IMR-90 (cell line): ENCODE measurements at regions not wholly inside any gene's neighbourhood (a gene's known extent, or its start where the extent isn't known, plus 50 kb on each side); places are given as distances from the start of the nearest gene placed in this dataset.

Experiments used
- ATAC-seq: fragments of 200-7000 bp; cut with Tn5 transposase; 2 replicates; pipeline ENCODE4 v1.9.1; 2020; ENCODE audit warnings: low read depth, mild to moderate bottlenecking, moderate library complexity
- BruUV-seq: library from RNA; stranded (reverse); fragments of 400-500 nt; replicated peaks from 2 replicates; lab custom pipeline; 2021; lab: Mats Ljungman, UMichigan
- CTCF ChIA-PET: fragments of 300-600 bp; formaldehyde crosslinking; extraction: SDS; loops from one replicate; lab custom pipeline; 2021; ENCODE audit warnings: antibody characterized with exemption; lab: Yijun Ruan, JAX
- POLR2A ChIA-PET: fragments of 300-600 bp; sonication (Branson Sonifier 250); formaldehyde crosslinking; loops from one replicate; lab custom pipeline; 2022; ENCODE audit warnings: antibody characterized with exemption; ENCODE audit not compliant: unreplicated experiment; lab: Charles Lee
- DNase-seq: peaks from one replicate; pipeline ENCODE4 v3.0.0; 2013
- H2AFZ ChIP-seq: replicated peaks from 2 replicates; pipeline ENCODE3; 2013; ENCODE audit warnings: low read length, mild to moderate bottlenecking; ENCODE audit not compliant: poor library complexity
- H2AK5ac ChIP-seq: 2 replicates; pipeline ENCODE4 v1.6.1; 2013; ENCODE audit warnings: low read depth, low read length, inconsistent platforms
- H2AK9ac ChIP-seq: replicated peaks from 2 replicates; pipeline ENCODE3; 2013; ENCODE audit warnings: mild to moderate bottlenecking, low read depth, low read length, moderate library complexity; ENCODE audit not compliant: poor library complexity
- H2BK120ac ChIP-seq: 2 replicates; pipeline ENCODE4 v1.6.1; 2013; ENCODE audit warnings: low read depth, low read length, inconsistent platforms
- H2BK15ac ChIP-seq: 3 replicates; pipeline ENCODE4 v1.6.1; 2013; ENCODE audit warnings: low read depth, low read length, inconsistent platforms
- H2BK20ac ChIP-seq: 2 replicates; pipeline ENCODE4 v1.6.1; 2013; ENCODE audit warnings: low read depth, mild to moderate bottlenecking, inconsistent platforms, low read length, moderate library complexity
- H2BK5ac ChIP-seq: 2 replicates; pipeline ENCODE4 v1.6.1; 2013; ENCODE audit warnings: mild to moderate bottlenecking, low read depth, low read length, inconsistent platforms; ENCODE audit not compliant: poor library complexity, severe bottlenecking
- H3K14ac ChIP-seq: replicated peaks from 2 replicates; pipeline ENCODE4 v1.6.1; 2013; ENCODE audit warnings: low read depth, low read length, inconsistent platforms
- H3K18ac ChIP-seq: 2 replicates; pipeline ENCODE4 v1.6.1; 2013; ENCODE audit warnings: low read depth, low read length, control low read depth
- H3K23ac ChIP-seq: 2 replicates; pipeline ENCODE4 v1.6.1; 2013; ENCODE audit warnings: low read depth, low read length, inconsistent platforms
- H3K27ac ChIP-seq: 2 replicates; pipeline ENCODE4 v1.5.1; 2013; ENCODE audit warnings: mild to moderate bottlenecking, control low read depth, low read length; ENCODE audit not compliant: insufficient read depth
- H3K27me3 ChIP-seq: 2 replicates; pipeline ENCODE4 v1.6.1; 2013; ENCODE audit warnings: low read length; ENCODE audit not compliant: control insufficient read depth, insufficient read depth
- H3K36me3 ChIP-seq: 2 replicates; pipeline ENCODE4 v1.6.1; 2013; ENCODE audit warnings: low read length, mixed read lengths; ENCODE audit not compliant: control insufficient read depth, insufficient read depth
- H3K4ac ChIP-seq: 2 replicates; pipeline ENCODE4 v1.6.1; 2013; ENCODE audit warnings: low read depth, low read length, inconsistent platforms
- H3K4me1 ChIP-seq: 2 replicates; pipeline ENCODE4 v1.6.1; 2013; ENCODE audit warnings: low read length, mixed read lengths; ENCODE audit not compliant: control insufficient read depth, insufficient read depth
- H3K4me2 ChIP-seq: 2 replicates; pipeline ENCODE4 v1.6.1; 2013; ENCODE audit warnings: low read depth, mild to moderate bottlenecking, control low read depth, low read length, moderate library complexity
- H3K4me3 ChIP-seq: 2 replicates; pipeline ENCODE4 v1.5.1; 2013; ENCODE audit warnings: low read depth, mild to moderate bottlenecking, control low read depth, low read length, moderate library complexity; ENCODE audit not compliant: insufficient read depth
- H3K56ac ChIP-seq: 2 replicates; pipeline ENCODE4 v1.6.1; 2013; ENCODE audit warnings: low read length, inconsistent platforms; ENCODE audit not compliant: insufficient read depth; ENCODE audit errors: extremely low read depth
- H3K79me1 ChIP-seq, 2 experiments: 2 replicates each; pipeline ENCODE4 v1.6.1; 2013; ENCODE audit warnings: low read length in 2 of 2, inconsistent platforms in 1 of 2, low read depth in 1 of 2
- H3K9ac ChIP-seq: 2 replicates; pipeline ENCODE4 v1.6.1; 2013; ENCODE audit warnings: low read depth, low read length, control low read depth
- H3K9me1 ChIP-seq: 2 replicates; pipeline ENCODE4 v1.6.1; 2013; ENCODE audit warnings: low read length, inconsistent platforms; ENCODE audit not compliant: insufficient read depth
- H3K9me3 ChIP-seq: 2 replicates; pipeline ENCODE4 v1.6.1; 2013; ENCODE audit warnings: low read length; ENCODE audit not compliant: control insufficient read depth, insufficient read depth
- H4K20me1 ChIP-seq: 2 replicates; pipeline ENCODE4 v1.6.1; 2013; ENCODE audit warnings: low read length, inconsistent platforms; ENCODE audit not compliant: insufficient read depth
- H4K5ac ChIP-seq: 2 replicates; pipeline ENCODE4 v1.6.1; 2013; ENCODE audit warnings: mild to moderate bottlenecking, low read depth, low read length, control low read depth
- H4K8ac ChIP-seq, 2 experiments: 2 replicates each; pipeline ENCODE4 v1.6.1; 2013; ENCODE audit warnings: low read depth in 2 of 2, low read length in 2 of 2, control low read depth in 1 of 2, inconsistent platforms in 1 of 2
- H4K91ac ChIP-seq: 2 replicates; pipeline ENCODE4 v1.6.1; 2013; ENCODE audit warnings: low read depth, low read length, inconsistent platforms; ENCODE audit not compliant: insufficient read depth
- CEBPB ChIP-seq: IDR thresholded peaks from 2 replicates; pipeline ENCODE4 v1.6.1; 2012; ENCODE audit warnings: low read depth, low read length, improper control_type of control experiment
- CHD1 ChIP-seq: IDR thresholded peaks from 2 replicates; pipeline ENCODE4 v1.6.1; 2012; ENCODE audit warnings: low read depth, low read length, improper control_type of control experiment
- FOS ChIP-seq: fragments of 150-350 bp; IDR thresholded peaks from 2 replicates; pipeline ENCODE4 v1.6.1; 2016; ENCODE audit warnings: low read depth, low read length
- MAFK ChIP-seq: IDR thresholded peaks from 2 replicates; pipeline ENCODE4 v1.6.1; 2012; ENCODE audit warnings: low read depth, low read length, improper control_type of control experiment
- MAZ ChIP-seq: IDR thresholded peaks from 2 replicates; pipeline ENCODE4 v1.6.1; 2012; ENCODE audit warnings: low read depth, mild to moderate bottlenecking, low read length, improper control_type of control experiment, moderate library complexity, borderline replicate concordance
- NFE2L2 ChIP-seq: fragments of 150-350 bp; IDR thresholded peaks from 2 replicates; pipeline ENCODE4 v1.6.1; 2016; ENCODE audit warnings: low read depth, mild to moderate bottlenecking, low read length
- RAD21 ChIP-seq: IDR thresholded peaks from 2 replicates; pipeline ENCODE4 v1.6.1; 2012; ENCODE audit warnings: low read length, improper control_type of control experiment
- RCOR1 ChIP-seq: IDR thresholded peaks from 2 replicates; pipeline ENCODE4 v1.6.1; 2012; ENCODE audit warnings: mild to moderate bottlenecking, low read length, improper control_type of control experiment; ENCODE audit not compliant: insufficient replicate concordance
- RFX5 ChIP-seq: IDR thresholded peaks from 2 replicates; pipeline ENCODE4 v1.8.0; 2012; ENCODE audit warnings: low read depth, mild to moderate bottlenecking, low read length, moderate library complexity
- SMC3 ChIP-seq: fragments of 150-350 bp; IDR thresholded peaks from 2 replicates; pipeline ENCODE4 v1.6.1; 2016; ENCODE audit warnings: low read depth, mild to moderate bottlenecking, antibody characterized with exemption, low read length, moderate library complexity
- WGBS, 2 experiments: methylation state at CpG; one replicate each; pipeline versions ENCODE4 v1.1.5 to v1.1.7; 2013; ENCODE audit warnings: missing lambda C conversion rate in 2 of 2; ENCODE audit not compliant: insufficient read length in 1 of 2; ENCODE audit errors: extremely low coverage in 2 of 2; 5-methylcytosine and 5-hydroxymethylcytosine counted together
- dilution Hi-C: fragments of 300-500 bp; cut with HindIII; formaldehyde crosslinking; loops from one replicate; pipeline ENCODE4 v1.14.3; 2018; ENCODE audit warnings: low sequenced_read_pairs; ENCODE audit not compliant: unreplicated experiment
- in situ Hi-C: fragments of 300-500 bp; cut with MboI; formaldehyde crosslinking; loops from 3 replicates; pipeline ENCODE4 v1.14.3; 2019; ENCODE audit warnings: low sequenced_read_pairs, inconsistent platforms, mixed read lengths
- intact Hi-C: fragments of 100-400 bp; cut with micrococcal nuclease; formaldehyde crosslinking; loops from 2 replicates; pipeline ENCODE4 v1.10.0; 2022
- TF ChIP-seq, protein P1 (sequence below): fragments of 150-350 bp; IDR thresholded peaks from 2 replicates; pipeline ENCODE4 v1.6.1; 2017; ENCODE audit warnings: mild to moderate bottlenecking, antibody characterized with exemption, low read length, low read depth
- TF ChIP-seq, protein P2 (sequence below): fragments of 150-350 bp; IDR thresholded peaks from 2 replicates; pipeline ENCODE4 v1.6.1; 2016; ENCODE audit warnings: low read depth, mild to moderate bottlenecking, low read length, moderate library complexity, borderline replicate concordance
- TF ChIP-seq, protein P3 (sequence below): conservative IDR thresholded peaks from 2 replicates; pipeline ENCODE4 v1.5.1; 2012; ENCODE audit warnings: mild to moderate bottlenecking, low read depth, low read length, improper control_type of control experiment

DNA sequence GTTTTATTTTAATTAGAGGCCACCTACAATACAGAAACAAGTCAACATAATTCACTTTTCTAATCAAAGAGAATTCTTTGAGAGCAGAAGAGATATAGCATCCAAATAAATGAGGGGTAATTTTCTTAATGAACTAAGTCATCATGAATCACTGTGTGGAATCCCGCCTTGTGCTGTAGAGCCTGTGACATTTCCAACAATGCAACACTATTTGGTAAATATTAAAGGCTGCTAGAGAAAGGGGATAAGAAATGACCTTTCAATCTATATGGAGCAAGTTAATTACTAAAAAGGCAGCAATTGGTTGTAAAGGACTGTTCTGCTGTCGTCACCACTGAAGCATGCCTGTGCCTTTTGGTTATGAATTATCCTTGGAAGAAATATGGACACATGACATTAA is 345.7 kb upstream of the MAF start:
- Histone ChIP-seq H3K27ac (no peak overlapping the region), H2BK5ac (no peak overlapping the region), H4K8ac (no peak overlapping the region), H3K79me1 (no peaks in the 10 kb centered on the region), H3K4me2 (no peak overlapping the region), H2BK15ac (no peak overlapping the region), H3K4me3 (no peak overlapping the region), H2BK120ac (no peak overlapping the region), H2AK5ac (no peak overlapping the region), H3K18ac (no peak overlapping the region), H3K9ac (no peak overlapping the region), H3K23ac (no peak overlapping the region), H3K4ac (no peak overlapping the region), H2AFZ (no peak overlapping the region), H3K27me3 (no peaks in the 10 kb centered on the region), H2AK9ac (no peak overlapping the region), H4K20me1 (no peaks in the 10 kb centered on the region), H3K9me3 (no peaks in the 10 kb centered on the region), H3K4me1 (no peaks in the 10 kb centered on the region), H3K36me3 (no peaks in the 10 kb centered on the region), H3K56ac (no peak overlapping the region), H2BK20ac (no peak overlapping the region), H3K9me1 (no peaks in the 10 kb centered on the region), H3K14ac (no peak overlapping the region), H4K5ac (no peak overlapping the region), H4K91ac (no peak overlapping the region)
- BruUV-seq = no TSS peak
- dilution Hi-C loops (no loop called here), in situ Hi-C loops (no loop called here), intact Hi-C loops (no loop called here)
- DNase-seq = no peak
- TF ChIP-seq MAZ (no peak), RCOR1 (no peak), CEBPB (no peak), RAD21 (no peak), CHD1 (no peak), FOS (no peak), RFX5 (no peak), SMC3 (no peak), MAFK (no peak), NFE2L2 (no peak)
- TF ChIP-seq, protein P1, sequence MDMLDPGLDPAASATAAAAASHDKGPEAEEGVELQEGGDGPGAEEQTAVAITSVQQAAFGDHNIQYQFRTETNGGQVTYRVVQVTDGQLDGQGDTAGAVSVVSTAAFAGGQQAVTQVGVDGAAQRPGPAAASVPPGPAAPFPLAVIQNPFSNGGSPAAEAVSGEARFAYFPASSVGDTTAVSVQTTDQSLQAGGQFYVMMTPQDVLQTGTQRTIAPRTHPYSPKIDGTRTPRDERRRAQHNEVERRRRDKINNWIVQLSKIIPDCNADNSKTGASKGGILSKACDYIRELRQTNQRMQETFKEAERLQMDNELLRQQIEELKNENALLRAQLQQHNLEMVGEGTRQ = no peak
- TF ChIP-seq, protein P2, sequence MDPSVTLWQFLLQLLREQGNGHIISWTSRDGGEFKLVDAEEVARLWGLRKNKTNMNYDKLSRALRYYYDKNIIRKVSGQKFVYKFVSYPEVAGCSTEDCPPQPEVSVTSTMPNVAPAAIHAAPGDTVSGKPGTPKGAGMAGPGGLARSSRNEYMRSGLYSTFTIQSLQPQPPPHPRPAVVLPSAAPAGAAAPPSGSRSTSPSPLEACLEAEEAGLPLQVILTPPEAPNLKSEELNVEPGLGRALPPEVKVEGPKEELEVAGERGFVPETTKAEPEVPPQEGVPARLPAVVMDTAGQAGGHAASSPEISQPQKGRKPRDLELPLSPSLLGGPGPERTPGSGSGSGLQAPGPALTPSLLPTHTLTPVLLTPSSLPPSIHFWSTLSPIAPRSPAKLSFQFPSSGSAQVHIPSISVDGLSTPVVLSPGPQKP = no peak
- TF ChIP-seq, protein P3, sequence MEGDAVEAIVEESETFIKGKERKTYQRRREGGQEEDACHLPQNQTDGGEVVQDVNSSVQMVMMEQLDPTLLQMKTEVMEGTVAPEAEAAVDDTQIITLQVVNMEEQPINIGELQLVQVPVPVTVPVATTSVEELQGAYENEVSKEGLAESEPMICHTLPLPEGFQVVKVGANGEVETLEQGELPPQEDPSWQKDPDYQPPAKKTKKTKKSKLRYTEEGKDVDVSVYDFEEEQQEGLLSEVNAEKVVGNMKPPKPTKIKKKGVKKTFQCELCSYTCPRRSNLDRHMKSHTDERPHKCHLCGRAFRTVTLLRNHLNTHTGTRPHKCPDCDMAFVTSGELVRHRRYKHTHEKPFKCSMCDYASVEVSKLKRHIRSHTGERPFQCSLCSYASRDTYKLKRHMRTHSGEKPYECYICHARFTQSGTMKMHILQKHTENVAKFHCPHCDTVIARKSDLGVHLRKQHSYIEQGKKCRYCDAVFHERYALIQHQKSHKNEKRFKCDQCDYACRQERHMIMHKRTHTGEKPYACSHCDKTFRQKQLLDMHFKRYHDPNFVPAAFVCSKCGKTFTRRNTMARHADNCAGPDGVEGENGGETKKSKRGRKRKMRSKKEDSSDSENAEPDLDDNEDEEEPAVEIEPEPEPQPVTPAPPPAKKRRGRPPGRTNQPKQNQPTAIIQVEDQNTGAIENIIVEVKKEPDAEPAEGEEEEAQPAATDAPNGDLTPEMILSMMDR = no peak
- CTCF ChIA-PET = no interaction called here
- no peak for ATAC-seq
- no CpG with 5 or more reads among the region's 2 CpGs for WGBS, 2 experiments
- POLR2A ChIA-PET = no interaction called here
